ENCODE measurements at regions not wholly inside any gene's neighbourhood (a gene's known extent, or its start where the extent isn't known, plus 50 kb on each side); places are given as distances from the start of the nearest gene placed in this dataset.

GRCh38 chrX:107561468-107562215 is 66.7 kb upstream of the PRPS1 start:
- peak; percentile 71 for DNase-seq

DNA sequence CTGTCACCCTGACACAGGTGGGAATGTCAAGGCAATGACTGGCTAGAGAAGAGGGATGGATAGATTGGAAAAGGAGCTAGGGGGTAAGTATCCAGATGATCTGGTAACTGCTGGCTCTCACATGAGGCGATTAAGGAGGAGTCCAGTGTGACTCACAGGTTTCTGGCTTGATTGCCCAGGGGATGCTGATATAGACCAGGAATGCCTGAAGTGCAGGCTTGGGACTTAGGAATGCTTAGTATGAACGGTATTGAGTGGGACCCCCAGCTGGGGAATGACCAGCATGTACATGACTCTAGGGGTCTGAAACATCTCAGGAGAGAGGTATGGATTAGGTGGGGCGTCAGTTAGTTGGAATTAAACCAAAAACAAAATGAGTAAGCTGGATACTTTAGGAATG is 65.8 kb upstream of the PRPS1 start:
- peak; percentile 95 for DNase-seq

GRCh38 chrX:107563824-107564223 is 64.5 kb upstream of the PRPS1 start:
- DNase-seq = no peak

- DNase-seq = peak; percentile 73
These were observed 63.3 kb upstream of the PRPS1 start for GRCh38 chrX:107565015-107565414.

DNA sequence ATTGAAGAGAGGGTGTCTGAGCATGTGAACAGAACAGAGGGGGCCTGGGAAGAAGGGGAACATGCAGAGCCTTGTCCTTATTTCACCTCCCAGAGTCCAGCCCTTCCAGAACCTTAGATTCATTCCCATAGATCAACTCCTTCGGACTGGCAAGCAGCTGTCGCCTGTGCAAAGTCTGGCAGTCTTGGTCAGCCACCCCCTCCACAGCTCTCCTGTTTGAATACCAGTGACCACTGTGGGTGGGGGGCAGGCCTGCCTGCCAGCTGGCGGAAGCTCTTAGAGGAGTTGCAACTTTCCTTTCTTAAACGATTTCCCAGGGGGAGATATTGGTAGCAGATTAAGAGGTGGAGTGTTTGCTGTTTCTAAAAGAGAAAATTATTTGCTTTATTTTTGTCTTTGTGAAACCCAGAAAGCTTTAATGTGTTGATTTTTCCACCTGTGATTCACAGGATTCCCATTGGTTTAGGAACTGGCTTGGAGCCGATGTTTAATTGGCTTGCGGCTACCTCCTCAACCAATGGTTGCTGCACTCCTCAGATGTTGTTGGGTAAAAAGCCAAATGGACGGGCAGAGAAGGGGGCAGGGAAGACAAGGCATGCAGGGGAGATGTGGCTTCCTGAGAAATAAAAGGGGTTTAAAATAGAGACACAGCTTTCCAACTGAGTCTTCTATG is 62.2 kb upstream of the PRPS1 start:
- peak; percentile 66 for DNase-seq

- no peak for DNase-seq
These were observed 61.6 kb upstream of the PRPS1 start for GRCh38 chrX:107566604-107567262.

DNA sequence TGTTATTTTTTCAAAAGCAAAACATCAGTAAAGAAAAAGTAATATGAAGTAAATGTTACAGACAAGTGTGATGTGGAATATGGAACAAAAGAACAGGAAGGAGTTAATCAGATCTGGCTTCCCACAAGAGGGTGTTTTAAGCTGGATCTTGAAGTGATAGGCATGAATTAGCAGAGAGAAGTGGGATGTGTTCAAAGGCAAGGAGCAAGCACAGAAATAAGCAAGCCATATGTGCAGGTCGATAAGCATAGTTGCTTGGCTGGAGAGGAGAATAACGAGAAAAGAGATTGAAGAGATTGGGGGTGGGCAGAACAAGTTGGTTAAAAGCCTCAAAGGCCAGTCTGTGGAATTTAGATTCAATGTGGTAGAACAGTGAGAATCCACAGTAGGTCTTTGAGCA is 60.9 kb upstream of the PRPS1 start:
- no peak for DNase-seq

GRCh38 chrX:107571296-107571998 is 56.9 kb upstream of the PRPS1 start:
- peak; percentile 86 for DNase-seq

- no peak for DNase-seq
These were observed 55.3 kb upstream of the PRPS1 start for GRCh38 chrX:107573016-107573415.

GRCh38 chrX:107574054-107574683 is 54.1 kb upstream of the PRPS1 start:
- DNase-seq = peak; percentile 19

GRCh38 chrX:107574711-107575110 is 53.6 kb upstream of the PRPS1 start:
- DNase-seq = peak; percentile 16

GRCh38 chrX:107576392-107576791 is 51.9 kb upstream of the PRPS1 start:
- no peak for DNase-seq

DNA sequence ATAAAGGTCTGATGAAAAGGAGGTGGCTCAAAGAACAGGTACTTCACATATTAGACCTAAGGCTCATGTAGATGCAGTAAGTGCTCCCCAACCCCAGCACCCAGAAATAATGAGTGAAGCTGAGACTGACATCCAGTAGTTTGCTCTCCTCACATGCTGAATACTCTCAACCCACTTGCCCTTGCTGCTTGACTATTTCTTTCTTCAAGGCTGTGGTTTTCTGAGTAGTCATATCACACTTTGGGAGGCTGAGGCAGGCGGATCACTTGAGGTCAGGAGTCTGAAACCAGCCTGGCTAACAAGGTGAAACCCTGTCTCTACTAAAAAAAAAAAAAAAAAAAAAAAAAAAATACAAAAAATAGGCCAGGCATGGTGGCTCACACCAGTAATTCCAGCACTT is 51.5 kb upstream of the PRPS1 start:
- no peak for DNase-seq

DNA sequence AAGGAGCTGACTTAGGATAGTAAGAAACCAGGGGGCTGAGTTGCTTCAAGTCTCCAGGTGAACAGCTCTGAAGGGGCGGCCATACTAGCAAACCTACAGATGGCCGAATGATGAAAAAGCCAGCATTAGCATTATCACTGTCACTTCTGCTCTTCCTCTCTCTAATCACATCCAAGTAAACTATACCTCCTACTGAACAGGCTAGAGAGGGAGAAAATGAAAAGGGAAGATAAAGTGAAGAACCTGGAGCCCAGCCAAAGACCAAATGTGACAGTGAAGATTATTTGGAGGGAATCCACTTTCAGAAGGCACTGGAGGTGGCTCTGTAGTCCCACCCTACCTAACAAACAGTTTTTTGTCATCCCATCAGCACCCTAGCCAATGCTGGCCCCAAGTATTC is 50.4 kb upstream of the PRPS1 start:
- DNase-seq = no peak

Measured in fibroblast of skin of scalp (primary cell).